ENCODE measurements at regions not wholly inside any gene's neighbourhood (a gene's known extent, or its start where the extent isn't known, plus 50 kb on each side); places are given as distances from the start of the nearest gene placed in this dataset.

- Histone ChIP-seq H3K9me3 (ENCODE audit: low read length) (no peaks in the 10 kb centered on the region), H3K27ac (ENCODE audit: low read depth, low read length, poor library complexity, severe bottlenecking) (no peak overlapping the region), H4K20me1 (ENCODE audit: insufficient read depth, low read length) (no peaks in the 10 kb centered on the region), H2AFZ (ENCODE audit: low read length) (no peak overlapping the region), H3K4me3 (ENCODE audit: low read depth, low read length, poor library complexity, severe bottlenecking) (no peak overlapping the region), H3K36me3 (ENCODE audit: insufficient read depth, low read length) (no peaks in the 10 kb centered on the region), H3K4me1 (ENCODE audit: insufficient read depth, low read length, poor library complexity, severe bottlenecking) (no peaks in the 10 kb centered on the region), H3K9me2 (ENCODE audit: insufficient read depth, low read length) (no peaks in the 10 kb centered on the region), H3K4me2 (ENCODE audit: low read length) (no peak overlapping the region), H3K79me2 (ENCODE audit: insufficient read depth, low read depth, low read length) (no peaks in the 10 kb centered on the region)
- intact Hi-C loops (cut with micrococcal nuclease; ENCODE audit: unreplicated experiment): no loop called here
- ChIA-PET POLR2A (no interaction called here), CTCF (ENCODE audit: unreplicated experiment) (no interaction called here)
- no peak for DNase-seq (ENCODE audit: low spot score)
- no TSS peak for BruUV-seq (replicated peaks)
- TF ChIP-seq, protein P1, sequence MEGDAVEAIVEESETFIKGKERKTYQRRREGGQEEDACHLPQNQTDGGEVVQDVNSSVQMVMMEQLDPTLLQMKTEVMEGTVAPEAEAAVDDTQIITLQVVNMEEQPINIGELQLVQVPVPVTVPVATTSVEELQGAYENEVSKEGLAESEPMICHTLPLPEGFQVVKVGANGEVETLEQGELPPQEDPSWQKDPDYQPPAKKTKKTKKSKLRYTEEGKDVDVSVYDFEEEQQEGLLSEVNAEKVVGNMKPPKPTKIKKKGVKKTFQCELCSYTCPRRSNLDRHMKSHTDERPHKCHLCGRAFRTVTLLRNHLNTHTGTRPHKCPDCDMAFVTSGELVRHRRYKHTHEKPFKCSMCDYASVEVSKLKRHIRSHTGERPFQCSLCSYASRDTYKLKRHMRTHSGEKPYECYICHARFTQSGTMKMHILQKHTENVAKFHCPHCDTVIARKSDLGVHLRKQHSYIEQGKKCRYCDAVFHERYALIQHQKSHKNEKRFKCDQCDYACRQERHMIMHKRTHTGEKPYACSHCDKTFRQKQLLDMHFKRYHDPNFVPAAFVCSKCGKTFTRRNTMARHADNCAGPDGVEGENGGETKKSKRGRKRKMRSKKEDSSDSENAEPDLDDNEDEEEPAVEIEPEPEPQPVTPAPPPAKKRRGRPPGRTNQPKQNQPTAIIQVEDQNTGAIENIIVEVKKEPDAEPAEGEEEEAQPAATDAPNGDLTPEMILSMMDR (conservative IDR thresholded peaks at IDR 0.05; ENCODE audit: low read length): no peak
- TF ChIP-seq EZH2phosphoT487 (IDR thresholded peaks at IDR 0.05; ENCODE audit: borderline replicate concordance, low read depth, low read length): no peak
These were observed 992.2 kb upstream of the PIK3C3 start for GRCh38 chr18:40962784-40963183.

- Histone ChIP-seq H3K79me2 (ENCODE audit: insufficient read depth, low read depth, low read length) (no peaks in the 10 kb centered on the region), H2AFZ (ENCODE audit: low read length) (no peak overlapping the region), H3K9me2 (ENCODE audit: insufficient read depth, low read length) (no peaks in the 10 kb centered on the region), H3K4me1 (ENCODE audit: insufficient read depth, low read length, poor library complexity, severe bottlenecking) (no peaks in the 10 kb centered on the region), H3K4me3 (ENCODE audit: low read depth, low read length, poor library complexity, severe bottlenecking) (no peak overlapping the region), H3K36me3 (ENCODE audit: insufficient read depth, low read length) (no peaks in the 10 kb centered on the region), H3K27ac (ENCODE audit: low read depth, low read length, poor library complexity, severe bottlenecking) (no peak overlapping the region), H4K20me1 (ENCODE audit: insufficient read depth, low read length) (no peaks in the 10 kb centered on the region), H3K4me2 (ENCODE audit: low read length) (no peak overlapping the region), H3K9me3 (ENCODE audit: low read length) (no peaks in the 10 kb centered on the region)
- ChIA-PET CTCF (ENCODE audit: unreplicated experiment) (no interaction called here), POLR2A (no interaction called here)
- no TSS peak for BruUV-seq (replicated peaks)
- no peak for DNase-seq (ENCODE audit: low spot score)
- intact Hi-C loops (cut with micrococcal nuclease; ENCODE audit: unreplicated experiment): no loop called here
- TF ChIP-seq EZH2phosphoT487 (IDR thresholded peaks at IDR 0.05; ENCODE audit: borderline replicate concordance, low read depth, low read length): no peak
- TF ChIP-seq, protein P1 (conservative IDR thresholded peaks at IDR 0.05; ENCODE audit: low read length): no peak
These were observed 997.4 kb upstream of the PIK3C3 start for GRCh38 chr18:40957533-40958070.

- no peak for DNase-seq (ENCODE audit: low spot score)
- H3K4me1 ChIP-seq (ENCODE audit: insufficient read depth, low read length, poor library complexity, severe bottlenecking): no peaks in the 10 kb centered on the region
- H3K79me2 ChIP-seq (ENCODE audit: insufficient read depth, low read depth, low read length): no peaks in the 10 kb centered on the region
- no peak overlapping the region for H3K4me2 ChIP-seq (ENCODE audit: low read length)
- TF ChIP-seq, protein P1 (conservative IDR thresholded peaks at IDR 0.05; ENCODE audit: low read length): no peak
- no peak for TF ChIP-seq EZH2phosphoT487 (IDR thresholded peaks at IDR 0.05; ENCODE audit: borderline replicate concordance, low read depth, low read length)
- POLR2A ChIA-PET: no interaction called here
- H4K20me1 ChIP-seq (ENCODE audit: insufficient read depth, low read length): no peaks in the 10 kb centered on the region
- no peak overlapping the region for H3K27ac ChIP-seq (ENCODE audit: low read depth, low read length, poor library complexity, severe bottlenecking)
- H3K9me3 ChIP-seq (ENCODE audit: low read length): no peaks in the 10 kb centered on the region
- H3K4me3 ChIP-seq (ENCODE audit: low read depth, low read length, poor library complexity, severe bottlenecking): no peak overlapping the region
- CTCF ChIA-PET (ENCODE audit: unreplicated experiment): no interaction called here
- no TSS peak for BruUV-seq (replicated peaks)
- H2AFZ ChIP-seq (ENCODE audit: low read length): no peak overlapping the region
- H3K9me2 ChIP-seq (ENCODE audit: insufficient read depth, low read length): no peaks in the 10 kb centered on the region
- intact Hi-C loops (cut with micrococcal nuclease; ENCODE audit: unreplicated experiment): no loop called here
- H3K36me3 ChIP-seq (ENCODE audit: insufficient read depth, low read length): no peaks in the 10 kb centered on the region
These were observed 998.8 kb upstream of the PIK3C3 start for GRCh38 chr18:40956213-40956612.
